HCT116 (cell line): ENCODE measurements at regions not wholly inside any gene's neighbourhood (a gene's known extent, or its start where the extent isn't known, plus 50 kb on each side); places are given as distances from the start of the nearest gene placed in this dataset.

Experiments used
- ATAC-seq: fragments of 200-7000 bp; cut with Tn5 transposase; 2 replicates; pipeline ENCODE4 v1.9.1; 2020; ENCODE audit warnings: mild to moderate bottlenecking, moderate library complexity
- BruUV-seq: library from RNA; stranded (reverse); fragments of 400-500 nt; replicated peaks from 2 replicates; lab custom pipeline; 2021; lab: Mats Ljungman, UMichigan
- CTCF ChIA-PET: fragments of 300-600 bp; sonication (Branson Sonifier 250); formaldehyde crosslinking; loops from one replicate; lab custom pipeline; 2021; ENCODE audit warnings: antibody characterized with exemption; lab: Charles Lee
- POLR2A ChIA-PET: fragments of 300-600, 350-600 bp; sonication (Branson Sonifier 250); formaldehyde crosslinking; loops from one replicate; lab custom pipeline; 2021; ENCODE audit warnings: antibody characterized with exemption; lab: Charles Lee
- RAD21 ChIA-PET, 2 experiments: fragments of 300-600 bp; sonication (Branson Sonifier 250); formaldehyde crosslinking; loops; one replicate each; lab custom pipeline; 2023; ENCODE audit warnings: low total read pairs in 2 of 2; ENCODE audit not compliant: uncharacterized antibody in 2 of 2, unreplicated experiment in 2 of 2, low non-redundant PET in 1 of 2; lab: Charles Lee
- DNase-seq: peaks from one replicate; pipeline ENCODE4 v3.0.0-alpha.2; 2010; ENCODE audit warnings: low read depth, low spot score
- H2AFZ ChIP-seq: fragments of 200-600 bp; shearing (Covaris generic), sonication (generic); 2 replicates; pipeline ENCODE4 v1.6.1; 2017; ENCODE audit warnings: low read depth, mixed run types, mixed read lengths, antibody characterized with exemption, low read length; ENCODE audit not compliant: poor library complexity, severe bottlenecking
- H3K27ac ChIP-seq: 2 replicates; pipeline ENCODE4 v1.5.1; 2012; ENCODE audit warnings: low read depth, low read length
- H3K27me3 ChIP-seq: fragments of 200-600 bp; sonication (generic); 2 replicates; pipeline ENCODE4 v1.6.1; 2016; ENCODE audit warnings: mixed run types, low read length, mixed read lengths; ENCODE audit not compliant: insufficient read depth
- H3K36me3 ChIP-seq, 2 experiments: fragments of 200-500 bp in 1 of 2; fragments of 200-600 bp in 1 of 2; sonication (Bioruptor generic) in 1 of 2; sonication (generic) in 1 of 2; 2 replicates each; pipeline versions ENCODE4 v1.5.1 to v1.6.1; 2014 to 2016; ENCODE audit warnings: low read length in 2 of 2, inconsistent platforms in 1 of 2, mixed read lengths in 1 of 2, mixed run types in 1 of 2; ENCODE audit not compliant: insufficient read depth in 2 of 2, control insufficient read depth in 1 of 2
- H3K4me1 ChIP-seq, 2 experiments: fragments of 200-600 bp in 1 of 2; sonication (generic) in 1 of 2; 2 replicates each; pipeline versions ENCODE4 v1.5.1 to v1.6.1; 2012 to 2017; ENCODE audit warnings: low read length in 2 of 2, inconsistent platforms in 1 of 2, mild to moderate bottlenecking in 1 of 2, mixed read lengths in 1 of 2, mixed run types in 1 of 2, moderate library complexity in 1 of 2; ENCODE audit not compliant: insufficient read depth in 2 of 2, control insufficient read depth in 1 of 2
- H3K4me2 ChIP-seq: fragments of 200-600 bp; sonication (generic); 2 replicates; pipeline ENCODE4 v1.6.1; 2017; ENCODE audit warnings: mixed run types, low read length, mixed read lengths
- H3K4me3 ChIP-seq, 2 experiments: fragments of 200-600 bp in 1 of 2; sonication (generic) in 1 of 2; replicated peaks in 1 of 2; 2 replicates each; pipeline ENCODE4 v1.5.1; 2011 to 2016; ENCODE audit warnings: low read length in 2 of 2, control low read depth in 1 of 2, low read depth in 1 of 2, mild to moderate bottlenecking in 1 of 2, mixed read lengths in 1 of 2, mixed run types in 1 of 2
- H3K79me2 ChIP-seq: fragments of 200-600 bp; sonication (generic); 2 replicates; pipeline ENCODE4 v1.6.1; 2017; ENCODE audit warnings: mild to moderate bottlenecking, mixed run types, low read length, moderate library complexity, mixed read lengths; ENCODE audit not compliant: insufficient read depth
- H3K9ac ChIP-seq: fragments of 200-600 bp; sonication (generic); 2 replicates; pipeline ENCODE4 v1.6.1; 2016; ENCODE audit warnings: low read length, mixed read lengths
- H3K9me2 ChIP-seq: fragments of 200-600 bp; sonication (generic), shearing (Covaris generic); 2 replicates; pipeline ENCODE4 v1.6.1; 2017; ENCODE audit warnings: mixed run types, mild to moderate bottlenecking, moderate library complexity; ENCODE audit not compliant: insufficient read depth
- H3K9me3 ChIP-seq, 2 experiments: fragments of 200-500 bp in 1 of 2; fragments of 200-600 bp in 1 of 2; sonication (Bioruptor generic) in 1 of 2; sonication (generic) in 1 of 2; 2 replicates each; pipeline ENCODE4 v1.6.1; 2014 to 2017; ENCODE audit warnings: low read length in 2 of 2, mixed read lengths in 2 of 2, inconsistent platforms in 1 of 2, low read depth in 1 of 2, mild to moderate bottlenecking in 1 of 2, mixed run types in 1 of 2, moderate library complexity in 1 of 2; ENCODE audit not compliant: control insufficient read depth in 1 of 2, insufficient read depth in 1 of 2
- H4K20me1 ChIP-seq: fragments of 200-600 bp; sonication (generic), shearing (Covaris generic); 2 replicates; pipeline ENCODE4 v1.6.1; 2017; ENCODE audit warnings: mixed run types, mild to moderate bottlenecking, moderate library complexity; ENCODE audit not compliant: insufficient read depth
- EGR1 ChIP-seq: IDR thresholded peaks from 2 replicates; pipeline ENCODE4 v1.6.1; 2012; ENCODE audit warnings: low read depth
- EZH2 ChIP-seq: fragments of 200-600 bp; sonication (generic); IDR thresholded peaks from 2 replicates; pipeline ENCODE4 v1.6.1; 2017; ENCODE audit warnings: antibody characterized with exemption, mixed run types
- EZH2phosphoT487 ChIP-seq: fragments of 200-600 bp; IDR thresholded peaks from 2 replicates; pipeline ENCODE4 v1.6.1; 2018; ENCODE audit warnings: antibody characterized with exemption, borderline replicate concordance
- FOSL1 ChIP-seq: IDR thresholded peaks from 2 replicates; pipeline ENCODE4 v1.6.1; 2012; ENCODE audit warnings: low read depth
- JUND ChIP-seq: IDR thresholded peaks from 2 replicates; pipeline ENCODE4 v1.6.1; 2012
- POLR2A ChIP-seq: IDR thresholded peaks from 2 replicates; pipeline ENCODE4 v1.7.0; 2011; ENCODE audit warnings: borderline replicate concordance; ENCODE audit not compliant: insufficient read depth, insufficient read length; ENCODE audit errors: extremely low read depth
- REST ChIP-seq: IDR thresholded peaks from 2 replicates; pipeline ENCODE4 v1.6.1; 2012; ENCODE audit warnings: low read depth
- SIN3A ChIP-seq: IDR thresholded peaks from 2 replicates; pipeline ENCODE4 v1.6.1; 2012; ENCODE audit warnings: low read depth
- SP1 ChIP-seq: IDR thresholded peaks from 2 replicates; pipeline ENCODE4 v1.6.1; 2012; ENCODE audit warnings: low read depth
- SRF ChIP-seq: IDR thresholded peaks from 2 replicates; pipeline ENCODE4 v1.6.1; 2012; ENCODE audit warnings: low read depth
- TCF7L2 ChIP-seq: IDR thresholded peaks from 2 replicates; pipeline ENCODE4 v1.7.0; 2011; ENCODE audit warnings: borderline replicate concordance, inconsistent platforms; ENCODE audit not compliant: insufficient read depth, insufficient read length; ENCODE audit errors: extremely low read depth
- YY1 ChIP-seq: IDR thresholded peaks from 2 replicates; pipeline ENCODE4 v1.6.1; 2011; ENCODE audit warnings: low read length, low read depth, moderate library complexity, mild to moderate bottlenecking; ENCODE audit not compliant: insufficient replicate concordance; ENCODE audit errors: extremely low read depth
- ZNF274 ChIP-seq: fragments of 200-500 bp; sonication (Bioruptor generic); IDR thresholded peaks from 2 replicates; pipeline ENCODE4 v1.6.1; 2014; ENCODE audit warnings: mild to moderate bottlenecking, low read depth, low read length, inconsistent platforms
- intact Hi-C: fragments of 100-400 bp; cut with micrococcal nuclease; formaldehyde crosslinking; loops from 2 replicates; pipeline ENCODE4 v1.10.0; 2022
- TF ChIP-seq, protein P1 (sequence below): IDR thresholded peaks from 2 replicates; pipeline ENCODE4 v1.6.1; 2012
- TF ChIP-seq, protein P2 (sequence below), 3 experiments: fragments of 200-600 bp in 1 of 3; sonication (generic) in 1 of 3; IDR thresholded peaks in 2 of 3; conservative IDR thresholded peaks in 1 of 3; 2 replicates each; pipeline ENCODE4 v1.5.1; 2012 to 2017; ENCODE audit warnings: low read depth in 2 of 3, low read length in 2 of 3, antibody characterized with exemption in 1 of 3, borderline replicate concordance in 1 of 3, control low read depth in 1 of 3, mild to moderate bottlenecking in 1 of 3, mixed read lengths in 1 of 3, mixed run types in 1 of 3, moderate library complexity in 1 of 3; ENCODE audit not compliant: insufficient read depth in 1 of 3

DNA sequence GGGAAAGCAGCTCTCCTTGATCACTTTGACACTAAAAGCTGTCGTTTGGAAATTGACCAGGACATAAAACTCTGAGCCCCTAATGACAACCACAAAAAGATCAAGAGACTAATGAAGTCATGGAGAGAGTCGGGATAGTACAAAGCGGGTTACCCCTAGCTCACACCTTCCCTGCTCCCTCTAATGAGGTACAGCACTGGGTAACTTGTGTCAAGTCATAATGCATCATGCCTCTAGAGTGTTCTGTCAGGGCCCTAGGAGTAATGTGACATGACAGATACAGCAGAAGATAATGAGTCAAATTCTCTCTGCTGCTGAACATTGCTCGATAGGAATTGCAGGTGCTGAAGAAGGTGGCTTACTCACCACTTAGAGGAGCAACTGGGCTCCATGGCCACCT, 130.7 kb downstream of the AQP4 start:
- ChIA-PET CTCF (no interaction called here), POLR2A (no interaction called here), RAD21 (no interaction called here)
- no peak overlapping the region for H3K9ac ChIP-seq
- DNase-seq: no peak
- no peaks in the 10 kb centered on the region for H3K9me2 ChIP-seq
- no peaks in the 10 kb centered on the region for H4K20me1 ChIP-seq
- H3K36me3 ChIP-seq: no peaks in the 10 kb centered on the region
- H3K27me3 ChIP-seq: no peaks in the 10 kb centered on the region
- H3K79me2 ChIP-seq: no peaks in the 10 kb centered on the region
- TF ChIP-seq FOSL1 (no peak), SIN3A (no peak), SP1 (no peak), SRF (no peak), JUND (no peak), TCF7L2 (no peak)
- TF ChIP-seq, protein P1, sequence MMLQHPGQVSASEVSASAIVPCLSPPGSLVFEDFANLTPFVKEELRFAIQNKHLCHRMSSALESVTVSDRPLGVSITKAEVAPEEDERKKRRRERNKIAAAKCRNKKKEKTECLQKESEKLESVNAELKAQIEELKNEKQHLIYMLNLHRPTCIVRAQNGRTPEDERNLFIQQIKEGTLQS: no peak
- TF ChIP-seq, all 23 proteins: peak for 0
- intact Hi-C loops: no loop called here
- H3K9me3 ChIP-seq: no peaks in the 10 kb centered on the region
- no peak overlapping the region for H3K4me3 ChIP-seq
- no peak overlapping the region for H2AFZ ChIP-seq
- BruUV-seq: no TSS peak
- no peak for ATAC-seq
- H3K4me1 ChIP-seq: no peaks in the 10 kb centered on the region
- H3K27ac ChIP-seq: no peak overlapping the region
- no peak overlapping the region for H3K4me2 ChIP-seq

DNA sequence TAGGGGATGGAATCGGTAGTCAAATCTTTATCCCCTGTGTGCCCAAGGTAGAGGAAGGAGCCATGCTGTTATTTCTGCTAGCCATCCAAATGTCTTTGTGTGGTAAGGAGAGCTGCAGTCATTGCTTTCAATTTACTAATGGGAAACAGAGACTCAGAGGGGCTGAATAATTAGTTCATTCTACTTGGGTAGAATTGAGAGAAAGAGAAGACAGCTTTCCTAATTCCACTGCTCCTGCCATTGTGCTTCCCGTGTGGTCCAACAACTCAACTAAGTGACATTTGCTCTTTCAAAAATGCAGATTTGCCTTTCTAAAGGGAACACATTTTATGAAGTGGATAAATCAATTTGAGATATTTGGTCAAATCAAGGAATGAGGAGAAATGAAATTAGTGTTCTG, 136.1 kb downstream of the AQP4 start:
- H3K27ac ChIP-seq: no peak overlapping the region
- H3K9me2 ChIP-seq: no peaks in the 10 kb centered on the region
- ATAC-seq (no peak), DNase-seq (no peak)
- no peaks in the 10 kb centered on the region for H3K9me3 ChIP-seq
- BruUV-seq: no TSS peak
- H4K20me1 ChIP-seq: no peaks in the 10 kb centered on the region
- H3K4me3 ChIP-seq: no peak overlapping the region
- H3K27me3 ChIP-seq: peaks cover 33% of the 10 kb centered on the region
- ChIA-PET CTCF (no interaction called here), POLR2A (no interaction called here), RAD21 (no interaction called here)
- H3K36me3 ChIP-seq: no peaks in the 10 kb centered on the region
- H3K9ac ChIP-seq: no peak overlapping the region
- H2AFZ ChIP-seq: no peak overlapping the region
- no peaks in the 10 kb centered on the region for H3K4me1 ChIP-seq
- TF ChIP-seq EZH2phosphoT487 (no peak), SRF (no peak), SP1 (no peak), EZH2 (no peak), POLR2A (no peak), REST (no peak), JUND (no peak), SIN3A (no peak), EGR1 (no peak), ZNF274 (no peak), TCF7L2 (no peak), YY1 (no peak)
- TF ChIP-seq, protein P2, sequence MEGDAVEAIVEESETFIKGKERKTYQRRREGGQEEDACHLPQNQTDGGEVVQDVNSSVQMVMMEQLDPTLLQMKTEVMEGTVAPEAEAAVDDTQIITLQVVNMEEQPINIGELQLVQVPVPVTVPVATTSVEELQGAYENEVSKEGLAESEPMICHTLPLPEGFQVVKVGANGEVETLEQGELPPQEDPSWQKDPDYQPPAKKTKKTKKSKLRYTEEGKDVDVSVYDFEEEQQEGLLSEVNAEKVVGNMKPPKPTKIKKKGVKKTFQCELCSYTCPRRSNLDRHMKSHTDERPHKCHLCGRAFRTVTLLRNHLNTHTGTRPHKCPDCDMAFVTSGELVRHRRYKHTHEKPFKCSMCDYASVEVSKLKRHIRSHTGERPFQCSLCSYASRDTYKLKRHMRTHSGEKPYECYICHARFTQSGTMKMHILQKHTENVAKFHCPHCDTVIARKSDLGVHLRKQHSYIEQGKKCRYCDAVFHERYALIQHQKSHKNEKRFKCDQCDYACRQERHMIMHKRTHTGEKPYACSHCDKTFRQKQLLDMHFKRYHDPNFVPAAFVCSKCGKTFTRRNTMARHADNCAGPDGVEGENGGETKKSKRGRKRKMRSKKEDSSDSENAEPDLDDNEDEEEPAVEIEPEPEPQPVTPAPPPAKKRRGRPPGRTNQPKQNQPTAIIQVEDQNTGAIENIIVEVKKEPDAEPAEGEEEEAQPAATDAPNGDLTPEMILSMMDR (IDR thresholded peaks at IDR 0.05 in 2 of 3, conservative IDR thresholded peaks at IDR 0.05 in 1 of 3; ENCODE audit: borderline replicate concordance in 1 of 3, insufficient read depth in 1 of 3, low read depth in 2 of 3, low read length in 2 of 3): no peak
- no peaks in the 10 kb centered on the region for H3K79me2 ChIP-seq
- no peak overlapping the region for H3K4me2 ChIP-seq
- intact Hi-C loops: no loop called here
